Right atrium auricular region (tissue), 2 donors: ENCODE measurements at regions not wholly inside any gene's neighbourhood (a gene's known extent, or its start where the extent isn't known, plus 50 kb on each side); places are given as distances from the start of the nearest gene placed in this dataset.

Experiments
- DNase-seq: peaks from one replicate; pipeline ENCODE4 v3.0.0-alpha.2; 2019; ENCODE audit warnings: low spot score
- H3K27ac ChIP-seq, 2 donors: fragments of 200-600 bp; sonication (generic); 1 replicate in 1 of 2; 2 replicates in 1 of 2; pipeline ENCODE4 v1.5.1; 2016 to 2019
- H3K27me3 ChIP-seq, 2 donors: fragments of 200-600 bp; sonication (generic); one replicate each; pipeline versions ENCODE4 v1.5.1 to v1.6.0; 2017 to 2019
- H3K36me3 ChIP-seq: fragments of 200-600 bp; sonication (generic); one replicate; pipeline ENCODE4 v1.5.1; 2016
- H3K4me1 ChIP-seq, 2 donors: fragments of 200-600 bp; sonication (generic); one replicate each; pipeline versions ENCODE4 v1.5.1 to v1.6.0; 2017 to 2019
- H3K4me3 ChIP-seq, 2 donors: fragments of 200-600 bp; sonication (generic); 1 replicate in 1 of 2; 2 replicates in 1 of 2; pipeline ENCODE4 v1.5.1; 2017 to 2019; ENCODE audit warnings: mild to moderate bottlenecking in 1 of 2, moderate library complexity in 1 of 2
- H3K9me3 ChIP-seq, 2 donors: fragments of 200-600 bp; sonication (generic); one replicate each; pipeline ENCODE4 v1.5.1; 2019
- CTCF ChIP-seq, 2 donors: fragments of 200-600 bp; sonication (generic); IDR thresholded peaks; one replicate each; pipeline ENCODE4 v1.5.1; 2019; ENCODE audit warnings: antibody characterized with exemption in 2 of 2

- Histone ChIP-seq H3K9me3 (peaks cover 0 to 8% of the 10 kb centered on the region in 2 donors), H3K4me1 (no peaks in the 10 kb centered on the region), H3K36me3 (no peaks in the 10 kb centered on the region), H3K27ac (no peak overlapping the region), H3K27me3 (no peaks in the 10 kb centered on the region), H3K4me3 (no peak overlapping the region)
- DNase-seq = no peak
- TF ChIP-seq CTCF (IDR thresholded peaks at IDR 0.05) = no peak
Observed at GRCh38 chr3:87468235-87468634, 191.9 kb upstream of the POU1F1 start.

GRCh38 chr3:87462228-87462627 is 185.8 kb upstream of the POU1F1 start:
- Histone ChIP-seq H3K36me3 (no peaks in the 10 kb centered on the region), H3K4me1 (no peaks in the 10 kb centered on the region), H3K9me3 (peaks cover 0 to 8% of the 10 kb centered on the region in 2 donors), H3K27ac (no peak overlapping the region), H3K27me3 (no peaks in the 10 kb centered on the region), H3K4me3 (no peak overlapping the region)
- no peak for TF ChIP-seq CTCF (IDR thresholded peaks at IDR 0.05)
- DNase-seq = no peak

- peaks cover 0 to 8% of the 10 kb centered on the region in 2 donors for H3K9me3 ChIP-seq
- H3K36me3 ChIP-seq = no peaks in the 10 kb centered on the region
- H3K27me3 ChIP-seq = no peaks in the 10 kb centered on the region
- no peak for TF ChIP-seq CTCF (IDR thresholded peaks at IDR 0.05)
- no peaks in the 10 kb centered on the region for H3K4me1 ChIP-seq
- H3K4me3 ChIP-seq = no peak overlapping the region
- DNase-seq = no peak
- no peak overlapping the region for H3K27ac ChIP-seq
Observed at GRCh38 chr3:87461443-87461842, 185.1 kb upstream of the POU1F1 start.

GRCh38 chr3:87461036-87461435 is 184.7 kb upstream of the POU1F1 start:
- H3K4me3 ChIP-seq = no peak overlapping the region
- DNase-seq = no peak
- TF ChIP-seq CTCF (IDR thresholded peaks at IDR 0.05) = no peak
- no peak overlapping the region for H3K27ac ChIP-seq
- no peaks in the 10 kb centered on the region for H3K27me3 ChIP-seq
- H3K4me1 ChIP-seq = no peaks in the 10 kb centered on the region
- no peaks in the 10 kb centered on the region for H3K36me3 ChIP-seq
- peaks cover 0 to 4% of the 10 kb centered on the region in 2 donors for H3K9me3 ChIP-seq

- Histone ChIP-seq H3K4me3 (no peak overlapping the region), H3K27ac (no peak overlapping the region), H3K9me3 (peaks cover 0 to 4% of the 10 kb centered on the region in 2 donors), H3K27me3 (no peaks in the 10 kb centered on the region), H3K36me3 (no peaks in the 10 kb centered on the region), H3K4me1 (no peaks in the 10 kb centered on the region)
- no peak for TF ChIP-seq CTCF (IDR thresholded peaks at IDR 0.05)
- no peak for DNase-seq
Observed at GRCh38 chr3:87448558-87448957, 172.2 kb upstream of the POU1F1 start.

GRCh38 chr3:87446849-87447387 is 170.5 kb upstream of the POU1F1 start:
- H3K36me3 ChIP-seq = no peaks in the 10 kb centered on the region
- no peak overlapping the region for H3K27ac ChIP-seq
- H3K4me1 ChIP-seq = no peaks in the 10 kb centered on the region
- H3K9me3 ChIP-seq = peaks cover 0 to 4% of the 10 kb centered on the region in 2 donors
- no peak overlapping the region for H3K4me3 ChIP-seq
- TF ChIP-seq CTCF (IDR thresholded peaks at IDR 0.05) = no peak
- no peak for DNase-seq
- H3K27me3 ChIP-seq = no peaks in the 10 kb centered on the region
